ENCODE measurements at regions not wholly inside any gene's neighbourhood (a gene's known extent, or its start where the extent isn't known, plus 50 kb on each side); places are given as distances from the start of the nearest gene placed in this dataset.
A peak's percentile ranks its signal among the peaks of the same experiment; 100 is the strongest.
"Not testable (repeated sequence)": the region's sequence is repeated elsewhere in the genome, so short reads cannot be mapped to it uniquely, and the experiment has no call there.

GRCh38 chr10:52599551-52600200 lies 172.9 kb downstream of the MBL2 start:
- Histone ChIP-seq H3K4me1 (ENCODE audit: control insufficient read depth in 2 of 3, insufficient read depth in 2 of 3, low read depth in 1 of 3, low read length in 3 of 3) (no peaks in the 10 kb centered on the region), H3K27me3 (ENCODE audit: control insufficient read depth, insufficient read depth, low read length) (no peaks in the 10 kb centered on the region), H3K27ac (ENCODE audit: low read depth in 2 of 2, low read length in 2 of 2) (no peak overlapping the region), H3K9me3 (ENCODE audit: control insufficient read depth in 2 of 3, insufficient read depth in 1 of 3, low read length in 3 of 3) (no peaks in the 10 kb centered on the region), H3K36me3 (ENCODE audit: control insufficient read depth in 2 of 3, insufficient read depth in 3 of 3, low read length in 3 of 3) (no peaks in the 10 kb centered on the region), H3K4me3 (ENCODE audit: low read length in 3 of 3) (no peak overlapping the region), H3K9ac (ENCODE audit: low read length in 3 of 3) (no peak overlapping the region)
- TF ChIP-seq CTCF (IDR thresholded peaks at IDR 0.05; ENCODE audit: borderline replicate concordance, extremely low read depth, insufficient read depth), result no peak
- no peak for DNase-seq
- intact Hi-C loops (cut with DNase I), result no loop called here
- no peak for FAIRE-seq

- not testable (repeated sequence) for H3K27me3 ChIP-seq (ENCODE audit: control insufficient read depth, insufficient read depth, low read length)
Observed at GRCh38 chr10:52604131-52604530, 168.5 kb downstream of the MBL2 start.

DNA sequence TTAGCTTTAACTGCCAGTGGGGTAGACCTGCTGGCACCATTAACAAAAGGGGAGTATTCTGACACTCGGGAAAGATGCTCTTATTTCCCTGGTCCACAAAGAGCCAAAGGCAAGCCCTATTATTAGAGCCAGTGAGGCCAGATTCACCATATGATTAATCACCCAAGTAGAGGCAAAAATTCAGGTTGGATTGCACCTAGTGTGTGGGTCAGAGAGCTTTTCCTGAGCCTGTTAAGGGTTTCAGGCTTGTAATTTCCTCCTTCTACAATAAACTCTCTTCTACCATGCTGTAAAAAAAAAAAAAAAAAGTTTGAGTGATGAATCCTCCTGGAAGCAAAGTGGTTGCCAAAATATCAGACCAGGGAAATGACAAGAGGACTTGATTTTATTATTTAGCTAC lies 163.5 kb downstream of the MBL2 start:
- Histone ChIP-seq H3K27me3 (ENCODE audit: control insufficient read depth, insufficient read depth, low read length) (no peaks in the 10 kb centered on the region), H3K4me1 (ENCODE audit: control insufficient read depth in 2 of 3, insufficient read depth in 2 of 3, low read depth in 1 of 3, low read length in 3 of 3) (no peaks in the 10 kb centered on the region), H3K36me3 (ENCODE audit: control insufficient read depth in 2 of 3, insufficient read depth in 3 of 3, low read length in 3 of 3) (no peaks in the 10 kb centered on the region), H3K27ac (ENCODE audit: low read depth in 2 of 2, low read length in 2 of 2) (no peak overlapping the region), H3K4me3 (ENCODE audit: low read length in 3 of 3) (no peak overlapping the region), H3K9ac (ENCODE audit: low read length in 3 of 3) (no peak overlapping the region), H3K9me3 (ENCODE audit: control insufficient read depth in 2 of 3, insufficient read depth in 1 of 3, low read length in 3 of 3) (no peaks in the 10 kb centered on the region)
- FAIRE-seq (no peak), DNase-seq (no peak)
- intact Hi-C loops (cut with DNase I), result no loop called here
- no peak for TF ChIP-seq CTCF (IDR thresholded peaks at IDR 0.05; ENCODE audit: borderline replicate concordance, extremely low read depth, insufficient read depth)

More at GRCh38 chr10:52604131-52604530, 168.5 kb downstream of the MBL2 start:
- H3K36me3 ChIP-seq (ENCODE audit: control insufficient read depth in 2 of 3, insufficient read depth in 3 of 3, low read length in 3 of 3); H3K4me3 ChIP-seq (ENCODE audit: low read length in 3 of 3); intact Hi-C loops (cut with DNase I); FAIRE-seq; H3K9me3 ChIP-seq (ENCODE audit: control insufficient read depth in 2 of 3, insufficient read depth in 1 of 3, low read length in 3 of 3); H3K4me1 ChIP-seq (ENCODE audit: control insufficient read depth in 2 of 3, insufficient read depth in 2 of 3, low read depth in 1 of 3, low read length in 3 of 3); H3K27ac ChIP-seq (ENCODE audit: low read depth in 2 of 2, low read length in 2 of 2); H3K9ac ChIP-seq (ENCODE audit: low read length in 3 of 3): not testable (repeated sequence)
- peak in 1 of 5 donors; percentile 13 for DNase-seq

- H3K4me1 ChIP-seq (ENCODE audit: control insufficient read depth in 2 of 3, insufficient read depth in 2 of 3, low read depth in 1 of 3, low read length in 3 of 3), result no peaks in the 10 kb centered on the region
- H3K27me3 ChIP-seq (ENCODE audit: control insufficient read depth, insufficient read depth, low read length), result no peaks in the 10 kb centered on the region
- TF ChIP-seq CTCF (IDR thresholded peaks at IDR 0.05; ENCODE audit: borderline replicate concordance, extremely low read depth, insufficient read depth), result no peak
- H3K36me3 ChIP-seq (ENCODE audit: control insufficient read depth in 2 of 3, insufficient read depth in 3 of 3, low read length in 3 of 3), result no peaks in the 10 kb centered on the region
- H3K9ac ChIP-seq (ENCODE audit: low read length in 3 of 3), result no peak overlapping the region
- no peaks in the 10 kb centered on the region for H3K9me3 ChIP-seq (ENCODE audit: control insufficient read depth in 2 of 3, insufficient read depth in 1 of 3, low read length in 3 of 3)
- FAIRE-seq (no peak), DNase-seq (no peak)
- intact Hi-C loops (cut with DNase I), result no loop called here
- H3K4me3 ChIP-seq (ENCODE audit: low read length in 3 of 3), result no peak overlapping the region
- H3K27ac ChIP-seq (ENCODE audit: low read depth in 2 of 2, low read length in 2 of 2), result no peak overlapping the region
Observed at GRCh38 chr10:52609626-52610240, 162.9 kb downstream of the MBL2 start.
